HepG2 (cell line): ENCODE measurements at regions not wholly inside any gene's neighbourhood (a gene's known extent, or its start where the extent isn't known, plus 50 kb on each side); places are given as distances from the start of the nearest gene placed in this dataset.
A peak's percentile ranks its signal among the peaks of the same experiment; 100 is the strongest.

Source experiments
- ARID2 ChIP-seq: sonication (generic); formaldehyde crosslinking; IDR thresholded peaks from 2 replicates; pipeline ENCODE4 v1.8.1; 2022; ENCODE audit warnings: mild to moderate bottlenecking, missing genetic modification reagents, borderline replicate concordance
- EZH2 ChIP-seq: conservative IDR thresholded peaks from 2 replicates; pipeline ENCODE4 v1.6.1; 2012; ENCODE audit warnings: mild to moderate bottlenecking, low read depth, low read length, moderate library complexity
- GATA4 ChIP-seq: sonication (generic); IDR thresholded peaks from 2 replicates; pipeline ENCODE4 v1.6.1; 2016; ENCODE audit warnings: antibody characterized with exemption, low read depth, borderline replicate concordance
- HDAC2 ChIP-seq: sonication (generic); formaldehyde crosslinking; IDR thresholded peaks from 2 replicates; pipeline ENCODE4 v1.4.0; 2020; ENCODE audit warnings: missing genetic modification reagents
- HES4 ChIP-seq: sonication (generic); formaldehyde crosslinking; IDR thresholded peaks from 2 replicates; pipeline ENCODE4 v1.9.0; 2021; ENCODE audit warnings: mild to moderate bottlenecking, missing genetic modification reagents, borderline replicate concordance
- HNRNPH1 ChIP-seq: fragments of 200-400 bp; formaldehyde crosslinking; optimal IDR thresholded peaks from 2 replicates; pipeline ENCODE3; 2017; ENCODE audit warnings: mild to moderate bottlenecking, low read depth, low read length
- HNRNPL ChIP-seq: fragments of 200-400 bp; formaldehyde crosslinking; IDR thresholded peaks from 2 replicates; pipeline ENCODE4 v1.6.1; 2017; ENCODE audit warnings: mild to moderate bottlenecking, low read depth, low read length
- HNRNPUL1 ChIP-seq: fragments of 200-400 bp; formaldehyde crosslinking; IDR thresholded peaks from 2 replicates; pipeline ENCODE4 v1.6.1; 2017; ENCODE audit warnings: low read depth, mild to moderate bottlenecking, low read length, moderate library complexity
- KDM2A ChIP-seq: sonication (generic); formaldehyde crosslinking; IDR thresholded peaks from 2 replicates; pipeline ENCODE4 v1.4.0; 2020; ENCODE audit warnings: low read depth, missing genetic modification reagents, borderline replicate concordance
- KDM3A ChIP-seq: IDR thresholded peaks from 2 replicates; pipeline ENCODE4 v1.6.1; 2018; ENCODE audit warnings: low read depth, missing compliant biosample characterization
- NFKBIZ ChIP-seq: IDR thresholded peaks from 2 replicates; pipeline ENCODE4 v1.6.1; 2018; ENCODE audit warnings: missing genetic modification reagents, missing compliant biosample characterization
- NR2F1 ChIP-seq, 2 experiments: fragments of 450-650 bp in 1 of 2; formaldehyde crosslinking in 1 of 2; IDR thresholded peaks; 2 replicates each; pipeline versions ENCODE4 v1.5.0 to v1.6.1; 2016 to 2020; ENCODE audit warnings: mild to moderate bottlenecking in 1 of 2, missing compliant biosample characterization in 1 of 2, missing genetic modification reagents in 1 of 2, moderate library complexity in 1 of 2
- PLRG1 ChIP-seq: fragments of 450-650 bp; conservative IDR thresholded peaks from 2 replicates; pipeline ENCODE4 v1.6.1; 2016
- RAD51 ChIP-seq: fragments of 450-650 bp; IDR thresholded peaks from 2 replicates; pipeline ENCODE4 v1.6.1; 2016; ENCODE audit warnings: borderline replicate concordance
- RCOR2 ChIP-seq: IDR thresholded peaks from 2 replicates; pipeline ENCODE4 v1.6.1; 2016; ENCODE audit warnings: missing biosample characterization, missing genetic modification reagents
- RXRB ChIP-seq: IDR thresholded peaks from 2 replicates; pipeline ENCODE4 v1.6.1; 2016; ENCODE audit warnings: borderline replicate concordance, missing genetic modification reagents, missing compliant biosample characterization
- SMAD9 ChIP-seq: sonication (generic); formaldehyde crosslinking; IDR thresholded peaks from 2 replicates; pipeline ENCODE4 v1.5.1; 2020; ENCODE audit warnings: mild to moderate bottlenecking, missing genetic modification reagents
- STAG1 ChIP-seq: sonication (generic); formaldehyde crosslinking; IDR thresholded peaks from 2 replicates; pipeline ENCODE4 v1.4.0; 2020; ENCODE audit warnings: missing genetic modification reagents
- ZKSCAN1 ChIP-seq: fragments of 150-350 bp; IDR thresholded peaks from 2 replicates; pipeline ENCODE4 v1.6.1; 2014; ENCODE audit warnings: low read length
- ZMYM3 ChIP-seq: sonication (generic); formaldehyde crosslinking; IDR thresholded peaks from 2 replicates; pipeline ENCODE4 v1.5.1; 2020; ENCODE audit warnings: mild to moderate bottlenecking, missing genetic modification reagents
- ZNF124 ChIP-seq: sonication (generic); formaldehyde crosslinking; IDR thresholded peaks from 2 replicates; pipeline ENCODE4 v1.4.0; 2020; ENCODE audit warnings: missing genetic modification reagents
- ZNF136 ChIP-seq: sonication (generic); formaldehyde crosslinking; IDR thresholded peaks from 2 replicates; pipeline ENCODE4 v1.8.1; 2022; ENCODE audit warnings: low read depth, mild to moderate bottlenecking, moderate library complexity, missing genetic modification reagents
- ZNF160 ChIP-seq: sonication (generic); formaldehyde crosslinking; IDR thresholded peaks from 2 replicates; pipeline ENCODE4 v1.8.0; 2022; ENCODE audit warnings: mild to moderate bottlenecking, inconsistent platforms, missing genetic modification reagents
- ZNF556 ChIP-seq: sonication (generic); formaldehyde crosslinking; IDR thresholded peaks from 2 replicates; pipeline ENCODE4 v1.4.0; 2020; ENCODE audit warnings: mild to moderate bottlenecking, missing genetic modification reagents, borderline replicate concordance
- TF ChIP-seq, protein P1 (sequence below): sonication (generic); formaldehyde crosslinking; IDR thresholded peaks from 2 replicates; pipeline ENCODE4 v1.4.0; 2020; ENCODE audit warnings: missing genetic modification reagents
- TF ChIP-seq, protein P2 (sequence below): sonication (generic); formaldehyde crosslinking; IDR thresholded peaks from 2 replicates; pipeline ENCODE4 v1.4.0; 2020; ENCODE audit warnings: missing genetic modification reagents
- TF ChIP-seq, protein P3 (sequence below): sonication (generic); formaldehyde crosslinking; IDR thresholded peaks from 2 replicates; pipeline ENCODE4 v1.4.0; 2020; ENCODE audit warnings: missing genetic modification reagents
- TF ChIP-seq, protein P4 (sequence below): sonication (generic); formaldehyde crosslinking; IDR thresholded peaks from 2 replicates; pipeline ENCODE4 v1.5.0; 2020; ENCODE audit warnings: mild to moderate bottlenecking, missing genetic modification reagents, borderline replicate concordance

DNA sequence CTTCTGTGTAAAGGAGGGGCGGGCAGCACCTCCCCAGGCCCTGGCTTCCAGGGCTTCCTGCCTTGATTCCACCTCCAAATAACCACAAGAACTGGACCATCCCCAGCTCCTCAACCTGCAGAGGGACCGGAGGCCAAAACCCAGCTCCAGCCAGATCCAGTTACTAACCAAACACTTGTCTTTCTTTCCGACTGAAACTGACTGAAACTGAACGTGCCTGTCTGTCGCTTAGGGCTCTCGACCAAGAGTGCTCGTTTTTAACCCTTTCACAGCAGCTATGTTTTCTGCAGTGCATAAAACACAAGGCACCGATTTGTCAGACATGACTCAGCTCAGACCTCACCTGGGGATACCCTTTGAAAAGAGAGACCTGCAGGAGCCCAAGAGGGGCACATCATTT, 249.9 kb upstream of the SIX2 start (continued):
- TF ChIP-seq HNRNPL (no peak), KDM3A (no peak), PLRG1 (no peak), RAD51 (no peak), STAG1 (CRISPR knock-in tag) (no peak), HES4 (no peak), ARID2 (CRISPR knock-in tag) (no peak), RXRB (CRISPR knock-in tag) (no peak), SMAD9 (CRISPR knock-in tag) (no peak), GATA4 (no peak), NR2F1 (CRISPR knock-in tag; IDR thresholded peaks at IDR 0.05) (no peak), ZNF136 (CRISPR knock-in tag) (no peak), EZH2 (no peak; the same call in 1 of the 2 replicates), HNRNPUL1 (no peak), ZNF124 (CRISPR knock-in tag) (no peak), ZNF556 (CRISPR knock-in tag) (no peak), HNRNPH1 (no peak), ZMYM3 (CRISPR knock-in tag) (no peak), ZNF160 (CRISPR knock-in tag) (no peak), RCOR2 (CRISPR knock-in tag) (0 out of 2 replicates have a peak, but pooled peaks have one; percentile 6), KDM2A (CRISPR knock-in tag) (no peak), NFKBIZ (CRISPR knock-in tag) (no peak), HDAC2 (no peak), ZKSCAN1 (no peak)
- TF ChIP-seq, protein P1, sequence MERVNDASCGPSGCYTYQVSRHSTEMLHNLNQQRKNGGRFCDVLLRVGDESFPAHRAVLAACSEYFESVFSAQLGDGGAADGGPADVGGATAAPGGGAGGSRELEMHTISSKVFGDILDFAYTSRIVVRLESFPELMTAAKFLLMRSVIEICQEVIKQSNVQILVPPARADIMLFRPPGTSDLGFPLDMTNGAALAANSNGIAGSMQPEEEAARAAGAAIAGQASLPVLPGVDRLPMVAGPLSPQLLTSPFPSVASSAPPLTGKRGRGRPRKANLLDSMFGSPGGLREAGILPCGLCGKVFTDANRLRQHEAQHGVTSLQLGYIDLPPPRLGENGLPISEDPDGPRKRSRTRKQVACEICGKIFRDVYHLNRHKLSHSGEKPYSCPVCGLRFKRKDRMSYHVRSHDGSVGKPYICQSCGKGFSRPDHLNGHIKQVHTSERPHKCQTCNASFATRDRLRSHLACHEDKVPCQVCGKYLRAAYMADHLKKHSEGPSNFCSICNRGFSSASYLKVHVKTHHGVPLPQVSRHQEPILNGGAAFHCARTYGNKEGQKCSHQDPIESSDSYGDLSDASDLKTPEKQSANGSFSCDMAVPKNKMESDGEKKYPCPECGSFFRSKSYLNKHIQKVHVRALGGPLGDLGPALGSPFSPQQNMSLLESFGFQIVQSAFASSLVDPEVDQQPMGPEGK (CRISPR knock-in tag) = no peak
- TF ChIP-seq, protein P2, sequence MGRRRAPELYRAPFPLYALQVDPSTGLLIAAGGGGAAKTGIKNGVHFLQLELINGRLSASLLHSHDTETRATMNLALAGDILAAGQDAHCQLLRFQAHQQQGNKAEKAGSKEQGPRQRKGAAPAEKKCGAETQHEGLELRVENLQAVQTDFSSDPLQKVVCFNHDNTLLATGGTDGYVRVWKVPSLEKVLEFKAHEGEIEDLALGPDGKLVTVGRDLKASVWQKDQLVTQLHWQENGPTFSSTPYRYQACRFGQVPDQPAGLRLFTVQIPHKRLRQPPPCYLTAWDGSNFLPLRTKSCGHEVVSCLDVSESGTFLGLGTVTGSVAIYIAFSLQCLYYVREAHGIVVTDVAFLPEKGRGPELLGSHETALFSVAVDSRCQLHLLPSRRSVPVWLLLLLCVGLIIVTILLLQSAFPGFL (CRISPR knock-in tag) = no peak
- TF ChIP-seq, protein P3, sequence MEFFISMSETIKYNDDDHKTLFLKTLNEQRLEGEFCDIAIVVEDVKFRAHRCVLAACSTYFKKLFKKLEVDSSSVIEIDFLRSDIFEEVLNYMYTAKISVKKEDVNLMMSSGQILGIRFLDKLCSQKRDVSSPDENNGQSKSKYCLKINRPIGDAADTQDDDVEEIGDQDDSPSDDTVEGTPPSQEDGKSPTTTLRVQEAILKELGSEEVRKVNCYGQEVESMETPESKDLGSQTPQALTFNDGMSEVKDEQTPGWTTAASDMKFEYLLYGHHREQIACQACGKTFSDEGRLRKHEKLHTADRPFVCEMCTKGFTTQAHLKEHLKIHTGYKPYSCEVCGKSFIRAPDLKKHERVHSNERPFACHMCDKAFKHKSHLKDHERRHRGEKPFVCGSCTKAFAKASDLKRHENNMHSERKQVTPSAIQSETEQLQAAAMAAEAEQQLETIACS (CRISPR knock-in tag) = no peak
- TF ChIP-seq, protein P4, sequence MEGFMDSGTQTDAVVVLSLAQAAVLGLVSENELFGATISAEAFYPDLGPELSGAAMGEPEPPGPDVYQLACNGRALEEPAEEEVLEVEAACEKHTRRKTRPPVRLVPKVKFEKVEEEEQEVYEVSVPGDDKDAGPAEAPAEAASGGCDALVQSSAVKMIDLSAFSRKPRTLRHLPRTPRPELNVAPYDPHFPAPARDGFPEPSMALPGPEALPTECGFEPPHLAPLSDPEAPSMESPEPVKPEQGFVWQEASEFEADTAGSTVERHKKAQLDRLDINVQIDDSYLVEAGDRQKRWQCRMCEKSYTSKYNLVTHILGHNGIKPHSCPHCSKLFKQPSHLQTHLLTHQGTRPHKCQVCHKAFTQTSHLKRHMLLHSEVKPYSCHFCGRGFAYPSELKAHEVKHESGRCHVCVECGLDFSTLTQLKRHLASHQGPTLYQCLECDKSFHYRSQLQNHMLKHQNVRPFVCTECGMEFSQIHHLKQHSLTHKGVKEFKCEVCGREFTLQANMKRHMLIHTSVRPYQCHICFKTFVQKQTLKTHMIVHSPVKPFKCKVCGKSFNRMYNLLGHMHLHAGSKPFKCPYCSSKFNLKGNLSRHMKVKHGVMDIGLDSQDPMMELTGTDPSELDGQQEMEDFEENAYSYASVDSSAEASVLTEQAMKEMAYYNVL (CRISPR knock-in tag) = peak; percentile 24; the same call in 1 of the 2 replicates
